Left forelimb (tissue), 1 donor: ENCODE measurements at regions not wholly inside any gene's neighbourhood (a gene's known extent, or its start where the extent isn't known, plus 50 kb on each side); places are given as distances from the start of the nearest gene placed in this dataset.
A peak's percentile ranks its signal among the peaks of the same experiment; 100 is the strongest.
"Not testable (repeated sequence)": the region's sequence is repeated elsewhere in the genome, so short reads cannot be mapped to it uniquely, and the experiment has no call there.

Source experiments
- DNase-seq: peaks from one replicate; pipeline ENCODE4 v3.0.0-alpha.2; 2018; ENCODE audit warnings: low spot score

DNA sequence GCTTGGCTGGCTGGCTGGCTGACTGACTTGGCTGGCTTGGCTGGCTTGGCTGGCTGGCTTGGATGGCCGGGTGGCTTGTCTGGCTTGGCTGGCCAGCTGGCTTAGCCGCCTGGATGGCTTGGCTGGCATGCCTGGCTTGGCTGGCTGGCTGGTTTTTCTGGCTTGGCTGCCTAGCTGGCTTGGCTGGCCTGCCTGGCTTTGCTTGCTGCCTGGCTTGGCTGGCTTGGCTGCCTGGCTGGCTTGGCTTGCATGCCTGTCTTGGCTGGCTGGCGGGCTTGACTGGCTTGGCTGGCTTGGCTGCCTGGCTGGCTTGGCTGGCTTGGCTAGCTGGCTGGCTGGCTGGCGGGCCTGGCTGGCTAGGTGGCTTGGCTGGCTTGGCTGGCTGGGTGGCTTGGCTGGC is 2830.5 kb downstream of the RPIA start:
- not testable (repeated sequence) for DNase-seq

DNA sequence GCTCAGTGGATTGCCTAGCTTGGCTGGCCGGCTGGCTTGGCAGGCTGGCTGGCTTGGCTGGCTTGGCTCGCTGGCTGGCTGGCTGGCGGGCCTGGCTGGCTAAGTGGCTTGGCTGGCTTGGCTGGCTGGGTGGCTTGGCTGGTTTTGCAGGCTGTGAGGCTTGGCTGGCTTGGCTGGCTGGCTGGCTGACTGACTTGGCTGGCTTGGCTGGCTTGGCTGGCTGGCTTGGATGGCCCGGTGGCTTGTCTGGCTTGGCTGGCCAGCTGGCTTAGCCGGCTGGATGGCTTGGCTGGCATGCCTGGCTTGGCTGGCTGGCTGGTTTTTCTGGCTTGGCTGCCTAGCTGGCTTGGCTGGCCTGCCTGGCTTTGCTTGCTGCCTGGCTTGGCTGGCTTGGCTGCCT is 2831.4 kb downstream of the RPIA start:
- DNase-seq = not testable (repeated sequence)

DNA sequence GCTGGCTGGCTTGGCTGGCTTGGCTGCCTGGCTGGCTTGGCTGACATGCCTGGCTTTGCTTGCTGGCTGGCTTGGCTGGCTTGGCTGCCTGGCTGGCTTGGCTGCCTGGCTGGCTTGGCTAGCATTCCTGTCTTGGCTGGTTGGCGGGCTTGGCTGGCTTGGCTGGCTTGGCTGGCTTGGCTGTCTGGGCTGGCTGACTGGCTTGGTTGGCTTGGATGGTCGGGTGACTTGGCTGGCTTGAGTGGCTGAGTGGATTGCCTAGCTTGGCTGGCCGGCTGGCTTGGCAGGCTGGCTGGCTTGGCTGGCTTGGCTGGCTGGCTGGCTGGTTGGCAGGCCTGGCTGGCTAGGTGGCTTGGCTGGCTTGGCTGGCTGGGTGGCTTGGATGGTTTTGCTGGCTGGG is 2832.3 kb downstream of the RPIA start:
- not testable (repeated sequence) for DNase-seq

DNA sequence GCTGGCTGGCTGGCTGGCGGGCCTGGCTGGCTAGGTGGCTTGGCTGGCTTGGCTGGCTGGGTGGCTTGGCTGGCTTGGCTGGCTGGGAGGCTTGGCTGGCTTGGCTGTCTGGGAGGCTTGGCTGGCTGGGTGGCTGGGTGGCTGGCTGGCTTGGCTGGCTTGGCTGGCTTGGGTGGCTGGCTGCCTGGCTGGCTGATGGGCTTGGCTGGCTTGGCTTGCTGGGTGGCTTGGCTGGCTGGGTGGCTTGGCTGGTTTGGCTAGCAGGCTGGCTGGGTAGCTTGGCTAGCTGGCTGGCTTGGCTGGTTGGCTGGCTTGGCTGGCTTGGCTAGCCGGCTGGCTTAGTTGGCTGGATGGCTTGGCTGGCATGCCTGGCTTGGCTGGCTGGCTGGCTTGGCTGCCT is 2834.1 kb downstream of the RPIA start:
- not testable (repeated sequence) for DNase-seq

DNA sequence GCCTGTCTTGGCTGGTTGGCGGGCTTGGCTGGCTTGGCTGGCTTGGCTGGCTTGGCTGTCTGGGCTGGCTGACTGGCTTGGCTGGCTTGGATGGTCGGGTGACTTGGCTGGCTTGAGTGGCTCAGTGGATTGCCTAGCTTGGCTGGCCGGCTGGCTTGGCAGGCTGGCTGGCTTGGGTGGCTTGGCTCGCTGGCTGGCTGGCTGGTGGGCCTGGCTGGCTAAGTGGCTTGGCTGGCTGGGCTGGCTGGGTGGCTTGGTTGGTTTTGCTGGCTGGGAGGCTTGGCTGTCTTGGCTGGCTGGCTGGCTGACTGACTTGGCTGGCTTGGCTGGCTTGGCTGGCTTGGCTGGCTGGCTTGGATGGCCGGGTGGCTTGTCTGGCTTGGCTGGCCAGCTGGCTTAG is 2834.6 kb downstream of the RPIA start:
- peak; percentile 4 for DNase-seq

DNA sequence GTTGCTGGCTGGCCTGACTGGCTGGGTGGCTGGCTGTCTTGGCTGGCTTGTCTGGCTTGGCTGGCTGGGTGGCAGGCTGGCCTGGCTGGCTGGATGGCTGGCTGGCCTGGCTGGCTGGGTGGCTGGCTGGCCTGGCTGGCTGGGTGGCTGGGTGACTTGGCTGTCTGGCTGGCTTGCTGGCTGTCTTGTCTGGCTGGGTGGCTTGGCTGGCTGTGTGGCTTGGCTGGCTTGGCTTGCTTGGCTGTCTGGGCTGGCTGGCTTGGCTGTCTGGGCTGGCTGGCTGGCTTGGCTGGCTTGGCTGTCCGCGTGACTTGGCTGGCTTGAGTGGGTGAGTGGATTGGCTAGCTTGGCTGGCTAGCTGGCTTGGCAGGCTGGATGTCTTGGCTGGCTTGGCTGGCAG is 2835.6 kb downstream of the RPIA start:
- peak; percentile 65 for DNase-seq

DNA sequence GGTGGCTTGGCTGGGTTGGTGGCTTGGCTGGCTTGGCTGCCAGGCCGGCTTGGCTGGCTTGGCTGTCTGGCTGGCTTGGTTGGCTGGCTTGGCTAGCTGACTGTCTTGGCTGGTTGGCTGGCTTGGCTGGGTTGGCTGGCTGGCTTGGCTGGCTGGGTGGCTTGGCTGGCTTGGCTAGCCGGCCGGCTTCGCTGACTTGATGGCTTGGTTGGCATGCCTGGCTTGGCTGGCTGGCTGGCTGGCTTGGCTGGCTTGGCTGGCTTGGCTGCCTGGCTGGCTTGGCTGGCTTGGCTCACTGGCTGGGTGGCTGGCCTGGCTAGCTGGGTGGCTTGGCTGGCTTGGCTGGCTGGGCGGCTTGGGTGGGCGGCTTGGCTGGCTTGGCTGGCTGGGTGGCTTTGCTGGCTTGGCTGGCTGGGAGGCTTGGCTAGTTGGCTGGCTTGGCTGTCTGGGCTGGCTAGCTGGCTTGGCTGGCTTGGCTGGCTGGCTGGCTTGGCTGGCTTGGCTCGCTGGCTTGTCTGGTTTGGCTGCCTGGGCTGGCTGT is 2836.1 kb downstream of the RPIA start:
- DNase-seq = peak; percentile 63

DNA sequence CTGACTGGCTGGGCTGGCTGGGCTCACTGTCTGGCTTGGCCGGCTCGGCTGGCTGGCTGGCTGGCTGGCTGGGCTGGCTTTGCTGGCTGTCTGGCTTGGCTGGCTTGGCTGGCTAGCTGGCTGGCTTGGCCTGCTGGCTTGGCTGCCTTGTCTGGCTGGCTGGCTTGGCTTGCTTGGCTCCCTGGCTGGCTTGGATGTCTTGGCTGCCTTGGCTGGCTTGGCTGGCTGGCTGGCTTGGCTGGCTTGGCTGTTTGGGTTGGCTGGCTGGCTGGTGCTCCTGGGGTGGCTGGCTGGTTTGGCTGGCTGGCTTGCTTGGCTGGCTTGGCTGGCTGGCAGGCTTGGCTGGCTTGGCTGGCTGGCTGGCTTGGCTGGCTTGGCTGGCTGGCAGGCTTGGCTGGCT is 2836.9 kb downstream of the RPIA start:
- DNase-seq = peak; percentile 15

DNA sequence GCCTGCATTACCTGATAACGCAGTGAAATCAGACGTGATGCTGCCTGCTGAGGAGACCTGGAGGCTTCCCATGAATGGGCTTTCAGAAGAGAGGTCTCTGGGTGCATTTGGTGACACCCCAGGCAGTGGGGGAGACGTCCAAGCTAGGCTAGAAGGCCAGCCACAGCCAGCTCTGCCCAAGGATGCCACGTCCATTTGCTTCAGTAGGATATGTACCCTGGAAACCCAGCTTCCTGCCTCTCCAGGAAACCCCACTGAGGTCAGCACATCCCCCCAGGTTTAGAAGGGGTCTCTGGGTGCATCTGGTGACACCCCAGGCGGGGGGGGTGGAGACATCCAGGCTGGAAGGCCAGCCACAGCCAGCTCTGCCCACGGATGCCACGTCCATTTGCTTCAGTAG is 2844.6 kb downstream of the RPIA start:
- DNase-seq = not testable (repeated sequence)

DNA sequence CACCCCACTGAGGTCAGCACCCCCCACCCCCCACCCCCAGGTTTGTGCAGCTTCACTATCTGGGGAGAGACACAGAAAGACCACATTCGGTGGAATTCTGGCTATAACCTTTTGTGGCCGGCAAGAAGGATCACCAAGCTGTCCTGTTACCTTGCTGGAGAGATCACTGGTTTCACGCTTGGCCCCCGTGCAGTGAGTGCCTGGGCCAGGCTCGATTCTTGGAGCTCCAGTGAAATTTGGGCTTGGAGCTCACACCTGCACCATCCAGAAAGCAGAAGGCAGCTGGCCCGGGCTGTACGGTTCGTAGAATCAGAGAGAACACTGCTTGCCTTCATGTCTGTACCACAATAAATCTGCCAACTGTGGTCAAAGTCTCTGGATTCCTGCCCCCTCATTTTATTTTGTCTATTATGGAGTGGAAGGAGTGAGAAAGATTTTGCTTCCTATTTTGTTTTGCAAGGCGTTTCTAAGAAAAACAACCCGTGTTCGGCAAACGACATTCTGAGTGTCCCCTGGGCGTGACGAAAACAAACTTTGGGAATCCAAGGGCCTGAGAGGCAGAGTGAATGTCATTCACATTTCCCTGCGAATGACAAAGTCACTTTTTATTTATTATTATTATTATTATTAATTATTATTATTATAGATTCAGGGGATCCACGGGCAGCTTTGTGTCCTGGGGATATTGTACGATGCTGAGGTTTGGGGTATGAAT is 2845.2 kb downstream of the RPIA start:
- DNase-seq = not testable (repeated sequence)

DNA sequence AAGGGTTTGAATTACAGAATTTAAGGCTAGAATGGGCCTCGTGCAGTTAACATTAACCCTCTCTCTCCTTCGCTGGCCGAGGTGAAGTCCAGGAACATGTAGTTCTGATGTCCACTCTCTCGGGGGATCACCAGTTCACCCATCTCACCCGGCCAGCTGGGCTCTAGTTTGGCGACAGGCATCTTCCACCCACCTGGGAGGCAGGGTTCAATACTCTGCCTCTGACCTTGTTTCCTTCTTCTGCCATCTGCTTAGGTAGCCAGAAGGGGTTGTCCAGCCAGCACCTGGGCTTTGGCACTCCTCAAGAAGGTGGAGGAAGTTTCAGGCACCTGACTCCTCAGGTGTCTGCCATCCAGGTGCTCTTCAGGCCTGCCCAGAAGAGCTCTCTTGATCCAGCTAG is 2857.8 kb downstream of the RPIA start:
- not testable (repeated sequence) for DNase-seq

DNA sequence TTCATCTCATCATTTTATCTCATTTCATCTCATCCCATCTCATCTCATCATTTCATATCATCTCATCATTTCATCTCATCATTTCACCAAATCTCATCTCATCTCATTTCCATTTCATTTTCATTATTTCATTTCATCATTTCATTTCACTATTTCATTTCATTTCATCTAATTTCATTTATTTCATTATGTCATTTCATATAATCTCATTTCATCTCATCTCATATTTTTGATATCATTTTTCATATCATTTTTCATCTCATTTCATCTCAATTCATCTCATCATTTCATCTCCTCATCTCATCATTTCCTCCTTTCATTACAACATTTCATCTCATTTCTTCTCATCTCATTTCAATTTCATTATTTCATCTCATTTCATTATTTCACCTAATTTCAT is 2866.8 kb downstream of the RPIA start:
- DNase-seq = not testable (repeated sequence)

DNA sequence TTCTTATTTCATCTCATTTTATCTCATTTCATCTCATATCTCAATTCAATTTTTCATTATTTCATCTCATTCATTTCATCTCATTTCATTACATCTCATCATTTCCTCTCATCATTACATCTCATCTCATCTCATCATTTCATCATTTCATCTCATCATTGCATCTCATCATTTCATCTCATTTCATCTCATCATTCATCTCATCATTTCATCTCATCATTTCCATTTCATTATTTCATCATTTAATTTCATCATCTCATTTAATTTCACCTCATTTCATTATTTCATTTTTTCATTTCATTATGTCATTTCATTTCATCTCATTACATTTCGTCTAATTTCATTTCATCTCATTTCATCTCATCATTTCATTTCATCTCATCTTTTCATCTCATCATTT is 2867.8 kb downstream of the RPIA start:
- DNase-seq = not testable (repeated sequence)

DNA sequence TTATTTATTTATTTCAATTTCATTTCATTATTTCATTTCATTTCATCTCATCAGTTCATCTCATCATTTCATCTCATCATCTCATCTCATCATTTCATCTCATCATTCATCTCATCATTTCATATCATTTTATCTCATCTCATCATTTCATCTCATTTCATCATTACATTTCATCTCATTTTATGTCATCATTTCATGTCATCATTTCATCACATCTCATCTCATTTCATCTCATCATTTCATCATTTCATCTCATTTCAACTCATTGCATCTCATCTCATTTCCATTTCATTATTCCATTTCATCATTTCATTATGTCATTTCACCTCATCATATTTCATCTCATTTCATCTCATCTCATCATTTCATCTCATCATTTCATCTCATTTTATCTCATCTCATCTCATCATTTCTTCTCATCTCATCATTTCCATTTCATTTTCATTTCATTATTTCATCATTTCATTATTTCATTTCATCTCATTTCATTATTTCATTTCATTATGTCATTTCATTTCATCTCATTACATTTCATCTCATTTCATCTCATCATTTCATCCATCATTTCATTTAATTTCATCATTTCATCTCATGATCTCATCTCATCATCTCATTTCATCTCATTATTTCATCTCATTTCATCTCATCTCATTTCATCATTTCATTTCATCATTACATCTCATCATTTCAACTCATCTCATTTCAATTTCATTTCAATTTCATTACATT is 2868.6 kb downstream of the RPIA start:
- DNase-seq = not testable (repeated sequence)

DNA sequence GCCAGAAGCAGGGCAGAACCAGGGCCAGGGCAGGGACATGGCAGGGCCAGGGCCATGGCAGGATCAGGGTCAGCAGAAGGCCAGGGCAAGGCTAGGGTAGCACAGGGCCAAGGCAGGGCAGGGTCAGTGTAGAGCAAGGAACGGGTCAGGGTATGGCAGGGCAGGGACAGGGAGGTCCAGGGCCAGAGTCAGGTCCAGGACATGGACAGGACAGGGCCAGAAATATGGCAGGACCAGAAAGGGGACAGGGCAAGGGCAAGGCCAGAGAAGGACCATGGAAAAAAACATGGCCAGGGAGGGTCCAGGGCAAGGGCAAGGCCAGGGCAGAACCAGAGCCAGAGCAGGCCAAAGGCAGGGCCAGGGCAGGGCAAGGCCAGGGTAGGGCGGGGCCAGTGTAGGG is 2870.7 kb downstream of the RPIA start:
- not testable (repeated sequence) for DNase-seq

DNA sequence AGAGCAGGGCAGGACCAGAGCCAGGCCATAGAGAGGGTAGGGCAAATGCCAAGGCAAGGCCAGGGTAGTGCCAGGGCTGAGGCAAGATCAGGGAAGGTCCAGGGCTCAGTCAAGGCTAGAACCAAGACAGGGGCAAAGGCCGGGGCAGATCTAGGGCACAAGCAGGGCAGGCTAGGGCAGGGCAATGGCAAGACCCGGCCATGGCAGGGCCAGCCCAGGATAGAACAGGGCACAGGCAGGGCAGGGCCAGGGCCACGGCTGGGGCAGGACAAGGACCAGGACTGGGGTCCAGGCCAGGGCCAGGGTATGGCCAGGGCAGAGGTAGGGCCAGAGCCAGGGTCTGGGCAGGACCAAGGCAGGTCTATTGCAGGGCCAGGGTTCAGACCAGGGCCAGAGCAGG is 2873.2 kb downstream of the RPIA start:
- DNase-seq = not testable (repeated sequence)

DNA sequence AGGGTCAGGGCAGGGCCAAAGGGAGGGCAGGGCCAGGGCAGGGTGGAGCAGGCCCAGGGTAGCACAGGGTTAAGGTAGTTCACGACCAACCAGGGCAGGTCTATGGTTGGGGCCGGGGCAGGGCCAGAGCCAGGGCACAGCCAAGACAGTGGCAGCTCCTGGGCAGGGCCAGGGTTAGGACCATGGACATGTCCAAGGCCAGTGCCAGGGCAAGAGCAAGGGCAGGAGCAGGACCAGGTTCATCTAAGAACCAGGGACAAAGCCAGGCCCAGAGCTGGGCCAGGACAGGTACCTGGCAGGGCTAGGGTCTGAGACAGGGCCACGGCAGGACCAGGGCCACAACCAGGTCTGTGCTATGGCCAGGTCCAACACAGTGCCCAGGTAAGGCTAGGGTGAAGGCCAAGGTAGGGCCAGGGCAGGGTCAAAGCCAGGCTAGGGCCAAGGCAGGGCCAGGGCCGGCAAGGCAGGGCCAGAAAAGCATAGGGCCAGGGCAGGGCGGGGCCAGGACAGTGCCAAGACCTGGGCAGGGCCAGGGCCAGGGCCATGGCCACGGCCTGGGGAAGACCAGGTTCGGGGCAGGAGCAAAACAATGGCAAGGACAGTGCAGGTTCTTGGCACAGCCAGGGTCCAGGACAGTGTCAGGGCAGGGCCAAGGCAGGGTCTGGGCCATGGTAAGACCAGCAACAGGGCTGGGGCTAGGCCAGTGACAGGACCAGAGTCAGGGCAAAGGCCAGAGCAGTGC is 2874.4 kb downstream of the RPIA start:
- DNase-seq = not testable (repeated sequence)

DNA sequence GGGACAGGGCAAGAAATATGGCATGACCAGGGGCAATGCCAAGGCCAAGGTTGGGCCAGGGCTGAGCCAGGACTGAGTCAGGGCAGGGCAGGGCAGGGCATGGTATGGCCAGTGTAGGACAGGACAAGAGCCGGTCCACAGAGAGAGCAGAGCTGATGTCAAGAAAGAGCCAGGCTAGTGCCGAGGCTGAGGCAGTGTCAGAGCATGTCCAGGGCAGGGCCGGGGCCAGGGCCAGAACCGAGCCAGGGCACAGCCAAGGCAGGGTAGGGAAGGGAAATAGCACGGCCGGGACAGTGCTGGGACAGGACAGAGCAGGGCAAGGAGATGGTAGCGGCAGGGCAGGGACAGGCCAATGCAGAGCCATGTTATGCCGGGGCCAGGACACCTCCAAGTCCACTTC is 2875.1 kb downstream of the RPIA start:
- not testable (repeated sequence) for DNase-seq

DNA sequence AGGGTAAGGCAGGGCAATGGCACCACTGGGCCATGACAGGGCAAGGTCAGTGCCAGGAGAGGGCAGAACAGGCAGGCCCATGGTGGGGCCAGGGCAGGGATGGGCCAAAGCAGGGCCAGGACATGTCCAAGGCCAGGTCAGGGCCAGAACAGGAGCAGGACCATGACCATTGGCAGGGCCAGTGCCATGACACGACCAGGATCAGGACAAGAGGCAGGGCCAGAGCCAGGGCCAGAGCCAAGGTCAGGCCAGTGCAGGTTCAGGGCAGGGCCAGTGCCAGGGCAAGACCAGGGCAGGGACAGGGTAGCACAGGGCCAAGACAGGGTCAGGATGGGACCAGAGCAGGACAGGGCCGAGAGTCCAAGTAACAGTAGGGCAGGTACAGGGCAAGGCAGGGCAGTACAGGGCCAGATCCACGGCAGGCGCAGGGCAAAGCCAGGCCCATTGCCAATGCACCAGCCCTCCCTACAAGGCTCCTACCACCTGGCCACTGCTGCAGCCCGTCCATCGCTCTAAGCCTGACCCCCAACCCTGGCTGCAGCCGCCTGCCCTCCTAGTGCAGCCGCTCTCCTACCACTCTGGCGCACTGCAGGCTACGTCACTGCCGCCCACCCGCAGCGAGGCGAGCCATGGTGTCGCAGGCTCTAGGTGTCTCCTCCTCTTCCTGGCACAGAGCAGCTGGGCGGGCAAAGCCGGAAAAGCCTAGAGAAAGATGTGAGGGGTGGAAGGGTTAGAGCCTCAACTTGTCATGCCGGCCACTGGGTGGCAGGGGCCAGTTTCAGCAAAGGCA is 2876.3 kb downstream of the RPIA start:
- DNase-seq = not testable (repeated sequence)

DNA sequence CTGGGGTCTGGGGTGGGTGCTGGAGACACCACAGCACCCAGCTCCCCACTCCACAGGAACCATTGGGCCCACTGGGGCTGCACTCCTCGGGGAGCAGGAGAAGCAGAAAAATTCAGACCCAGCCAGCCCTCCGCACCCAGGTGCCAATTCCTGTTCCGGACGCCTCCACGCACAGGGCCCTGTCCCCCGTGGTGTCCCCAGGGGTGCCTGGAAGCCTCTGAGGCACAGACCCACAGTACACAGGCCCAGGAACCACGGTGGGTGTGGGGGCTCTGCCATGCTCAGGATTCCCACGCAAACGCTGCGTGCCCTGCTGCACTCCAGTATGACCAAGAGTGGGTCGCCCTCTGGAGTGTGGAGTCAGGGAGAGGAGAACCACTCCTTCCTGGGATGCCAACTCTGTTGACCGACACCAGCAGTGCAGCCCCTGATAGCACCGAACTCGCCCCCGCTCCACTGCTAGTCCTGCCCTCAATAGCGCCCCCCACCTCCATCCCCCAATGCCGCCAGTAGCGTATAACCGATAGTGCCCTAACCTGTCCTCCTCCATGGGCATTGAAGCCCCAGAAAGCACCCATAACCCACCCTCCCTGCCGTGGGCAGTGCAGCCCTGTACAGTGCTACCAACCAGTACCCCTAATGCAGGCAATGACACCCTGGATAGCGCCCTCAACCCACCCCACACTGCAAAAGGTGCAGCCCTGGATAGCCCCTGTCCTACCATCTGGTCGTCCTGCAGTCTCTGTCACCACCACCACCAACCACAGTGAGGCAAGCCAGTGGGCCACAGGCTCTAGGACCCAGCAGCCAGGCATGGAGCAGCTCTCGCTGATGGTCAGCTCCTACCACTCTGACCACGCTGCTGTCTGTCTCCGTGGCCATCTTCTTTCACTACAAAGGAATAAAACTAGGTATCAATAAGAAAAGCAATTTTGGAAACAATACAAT is 2877.2 kb downstream of the RPIA start:
- not testable (repeated sequence) for DNase-seq
